ENCODE measurements at regions not wholly inside any gene's neighbourhood (a gene's known extent, or its start where the extent isn't known, plus 50 kb on each side); places are given as distances from the start of the nearest gene placed in this dataset.

DNA sequence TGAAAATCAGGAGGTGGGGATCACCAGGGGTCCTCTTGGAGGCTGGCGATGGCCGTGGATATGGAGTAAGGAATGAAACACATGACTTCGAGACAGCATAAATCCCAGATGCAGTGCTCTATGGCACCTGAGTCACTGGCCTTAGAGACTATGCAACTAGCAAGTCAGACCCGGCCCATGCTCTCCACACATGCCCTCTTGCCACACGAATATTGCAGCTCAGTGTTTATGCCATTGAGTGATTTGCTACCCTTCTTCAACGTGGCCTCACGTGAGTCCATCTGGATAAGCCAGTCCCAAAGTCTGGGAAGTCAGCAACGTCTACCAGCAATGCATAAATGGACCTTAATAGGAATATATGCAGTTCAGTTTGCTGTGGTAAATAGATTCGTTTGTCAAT is 466.3 kb downstream of the CD83 start:
- TF ChIP-seq CTCF (conservative IDR thresholded peaks at IDR 0.05; ENCODE audit: low read length) = no peak
- no peak for TF ChIP-seq EZH2phosphoT487 (IDR thresholded peaks at IDR 0.05; ENCODE audit: borderline replicate concordance, low read depth, low read length)
